NCI-H2196 (cell line): ENCODE measurements at regions not wholly inside any gene's neighbourhood (a gene's known extent, or its start where the extent isn't known, plus 50 kb on each side); places are given as distances from the start of the nearest gene placed in this dataset.

Experiments used
- DNase-seq: peaks from one replicate; lab custom pipeline; 2025; ENCODE audit not compliant: unreplicated experiment; lab: John Stamatoyannopoulos, UW

GRCh38 chr19:28948026-28948425 lies 264.9 kb downstream of the UQCRFS1 start:
- DNase-seq = no peak

- no peak for DNase-seq
These were observed 269.3 kb downstream of the UQCRFS1 start for GRCh38 chr19:28943651-28944050.

- DNase-seq = no peak
These were observed 271.1 kb downstream of the UQCRFS1 start for GRCh38 chr19:28941833-28942232.

GRCh38 chr19:28940751-28941500 lies 272.0 kb downstream of the UQCRFS1 start:
- no peak for DNase-seq

- no peak for DNase-seq
These were observed 273.7 kb downstream of the UQCRFS1 start for GRCh38 chr19:28939236-28939635.

GRCh38 chr19:28936001-28936400 lies 276.9 kb downstream of the UQCRFS1 start:
- no peak for DNase-seq

GRCh38 chr19:28934631-28935030 lies 278.3 kb downstream of the UQCRFS1 start:
- no peak for DNase-seq

- DNase-seq = no peak
These were observed 279.9 kb downstream of the UQCRFS1 start for GRCh38 chr19:28933039-28933438.

GRCh38 chr19:28932446-28932845 lies 280.5 kb downstream of the UQCRFS1 start:
- DNase-seq = no peak

GRCh38 chr19:28929006-28929405 lies 283.9 kb downstream of the UQCRFS1 start:
- DNase-seq = no peak

- no peak for DNase-seq
These were observed 285.5 kb downstream of the UQCRFS1 start for GRCh38 chr19:28927456-28927855.

- DNase-seq = no peak
These were observed 292.5 kb downstream of the UQCRFS1 start for GRCh38 chr19:28920269-28921066.

- DNase-seq = no peak
These were observed 295.3 kb downstream of the UQCRFS1 start for GRCh38 chr19:28917621-28918020.

GRCh38 chr19:28915737-28916460 lies 297.1 kb downstream of the UQCRFS1 start:
- DNase-seq = no peak

- no peak for DNase-seq
These were observed 297.7 kb downstream of the UQCRFS1 start for GRCh38 chr19:28915202-28915601.

GRCh38 chr19:28914173-28914572 lies 298.8 kb downstream of the UQCRFS1 start:
- no peak for DNase-seq

- DNase-seq = no peak
These were observed 299.3 kb downstream of the UQCRFS1 start for GRCh38 chr19:28913626-28914025.

GRCh38 chr19:28908941-28909340 lies 304.0 kb downstream of the UQCRFS1 start:
- DNase-seq = no peak

GRCh38 chr19:28907534-28907933 lies 305.4 kb downstream of the UQCRFS1 start:
- no peak for DNase-seq

- DNase-seq = no peak
These were observed 307.0 kb downstream of the UQCRFS1 start for GRCh38 chr19:28905996-28906395.

- no peak for DNase-seq
These were observed 313.2 kb downstream of the UQCRFS1 start for GRCh38 chr19:28899703-28900102.

GRCh38 chr19:28898249-28898648 lies 314.7 kb downstream of the UQCRFS1 start:
- DNase-seq = no peak
